CD4-positive, alpha-beta memory T cell (primary cell): ENCODE measurements at regions not wholly inside any gene's neighbourhood (a gene's known extent, or its start where the extent isn't known, plus 50 kb on each side); places are given as distances from the start of the nearest gene placed in this dataset.

Experiments
- CTCF ChIA-PET: fragments of 350-600 bp; sonication (Branson Sonifier 250); formaldehyde crosslinking; loops from one replicate; lab custom pipeline; 2021; ENCODE audit warnings: inconsistent platforms; ENCODE audit not compliant: partially characterized antibody; lab: Charles Lee
- POLR2A ChIA-PET: fragments of 350-600 bp; sonication (Branson Sonifier 250); formaldehyde crosslinking; loops from one replicate; lab custom pipeline; 2021; ENCODE audit not compliant: partially characterized antibody; lab: Charles Lee
- DNase-seq, 5 donors: peaks; one replicate each; pipeline versions ENCODE4 v3.0.0 to v3.0.0-alpha.2; 2020 to 2022; ENCODE audit warnings: mixed read lengths in 1 of 5
- H3K27ac ChIP-seq: one replicate; pipeline ENCODE4 v1.7.0; 2013; ENCODE audit warnings: low read depth, low read length
- H3K27me3 ChIP-seq: 2 replicates; pipeline ENCODE4 v1.7.0; 2013; ENCODE audit warnings: mild to moderate bottlenecking, low read length, moderate library complexity; ENCODE audit not compliant: insufficient read depth
- H3K36me3 ChIP-seq: 2 replicates; pipeline ENCODE4 v1.7.0; 2013; ENCODE audit warnings: mild to moderate bottlenecking, low read length, moderate library complexity; ENCODE audit not compliant: insufficient read depth
- H3K4me1 ChIP-seq: 2 replicates; pipeline ENCODE4 v1.7.0; 2013; ENCODE audit warnings: mild to moderate bottlenecking, low read length, moderate library complexity; ENCODE audit not compliant: insufficient read depth
- H3K4me3 ChIP-seq, 2 donors: one replicate each; pipeline ENCODE4 v1.7.0; 2013; ENCODE audit warnings: low read length in 2 of 2, mild to moderate bottlenecking in 1 of 2
- H3K9me3 ChIP-seq, 2 donors: one replicate each; pipeline ENCODE4 v1.7.0; 2013; ENCODE audit warnings: low read length in 2 of 2, control low read depth in 1 of 2; ENCODE audit not compliant: control insufficient read depth in 1 of 2
- H3K27ac Mint-ChIP-seq, 7 donors: one replicate each; pipeline ENCODE4 v1.8.0; 2020 to 2021; ENCODE audit warnings: mixed read lengths in 7 of 7, mild to moderate bottlenecking in 6 of 7, inconsistent platforms in 3 of 7, moderate library complexity in 3 of 7
- H3K27me3 Mint-ChIP-seq, 2 donors: one replicate each; pipeline ENCODE4 v1.8.0; 2020 to 2021; ENCODE audit warnings: mixed read lengths in 2 of 2
- H3K36me3 Mint-ChIP-seq, 2 donors: one replicate each; pipeline ENCODE4 v1.8.0; 2020 to 2021; ENCODE audit warnings: mixed read lengths in 2 of 2, inconsistent platforms in 1 of 2, mild to moderate bottlenecking in 1 of 2
- H3K4me1 Mint-ChIP-seq, 4 donors: one replicate each; pipeline ENCODE4 v1.8.0; 2020 to 2021; ENCODE audit warnings: mixed read lengths in 4 of 4, mild to moderate bottlenecking in 1 of 4
- H3K4me3 Mint-ChIP-seq, 8 donors: one replicate each; pipeline ENCODE4 v1.8.0; 2020 to 2021; ENCODE audit warnings: mixed read lengths in 8 of 8, mild to moderate bottlenecking in 7 of 8, moderate library complexity in 6 of 8, inconsistent platforms in 3 of 8
- H3K9me3 Mint-ChIP-seq, 8 donors: one replicate each; pipeline ENCODE4 v1.8.0; 2020 to 2021; ENCODE audit warnings: mixed read lengths in 8 of 8, mild to moderate bottlenecking in 5 of 8, inconsistent platforms in 3 of 8, moderate library complexity in 1 of 8
- intact Hi-C: fragments of 100-400 bp; cut with micrococcal nuclease; formaldehyde crosslinking; loops from one replicate; pipeline ENCODE4 v1.15.1; 2023

GRCh38 chr7:31418928-31419327 is 78.4 kb upstream of the NEUROD6 start:
- no peaks in the 10 kb centered on the region for H3K4me1 Mint-ChIP-seq
- no peaks in the 10 kb centered on the region for H3K36me3 Mint-ChIP-seq
- no peak overlapping the region for H3K27ac Mint-ChIP-seq
- ChIA-PET CTCF (no interaction called here), POLR2A (no interaction called here)
- Histone ChIP-seq H3K4me3 (no peak overlapping the region), H3K4me1 (no peaks in the 10 kb centered on the region), H3K36me3 (no peaks in the 10 kb centered on the region), H3K27ac (no peak overlapping the region), H3K27me3 (no peaks in the 10 kb centered on the region), H3K9me3 (no peaks in the 10 kb centered on the region)
- H3K9me3 Mint-ChIP-seq, result peaks cover 0 to 6% (median 0%) of the 10 kb centered on the region in 8 donors
- intact Hi-C loops, result no loop called here
- no peak for DNase-seq
- no peak overlapping the region for H3K4me3 Mint-ChIP-seq
- H3K27me3 Mint-ChIP-seq, result no peaks in the 10 kb centered on the region

- ChIA-PET POLR2A (no interaction called here), CTCF (interaction anchor here (1.1 kb wide), 1 partner anchor 10 kb away, joined by 3 read pairs; no protein-coding TSS in a partner anchor)
- Mint-ChIP-seq H3K9me3 (peaks cover 0 to 5% (median 0%) of the 10 kb centered on the region in 8 donors), H3K27me3 (no peaks in the 10 kb centered on the region), H3K27ac (no peak overlapping the region), H3K36me3 (no peaks in the 10 kb centered on the region), H3K4me3 (no peak overlapping the region), H3K4me1 (no peaks in the 10 kb centered on the region)
- Histone ChIP-seq H3K27ac (no peak overlapping the region), H3K27me3 (no peaks in the 10 kb centered on the region), H3K4me3 (no peak overlapping the region), H3K36me3 (no peaks in the 10 kb centered on the region), H3K9me3 (no peaks in the 10 kb centered on the region), H3K4me1 (no peaks in the 10 kb centered on the region)
- no peak for DNase-seq
- intact Hi-C loops, result no loop called here
Measured at GRCh38 chr7:31419505-31420055, 79.1 kb upstream of the NEUROD6 start.

GRCh38 chr7:31420948-31421347 is 80.4 kb upstream of the NEUROD6 start:
- H3K27me3 Mint-ChIP-seq, result no peaks in the 10 kb centered on the region

GRCh38 chr7:31421607-31422006 is 81.1 kb upstream of the NEUROD6 start:
- H3K4me3 Mint-ChIP-seq, result no peak overlapping the region
- no peak for DNase-seq
- intact Hi-C loops, result no loop called here
- H3K36me3 Mint-ChIP-seq, result no peaks in the 10 kb centered on the region
- no peaks in the 10 kb centered on the region for H3K36me3 ChIP-seq
- no peak overlapping the region for H3K4me3 ChIP-seq
- no peaks in the 10 kb centered on the region for H3K4me1 Mint-ChIP-seq
- H3K9me3 Mint-ChIP-seq, result peaks cover 0 to 2% (median 0%) of the 10 kb centered on the region in 8 donors
- ChIA-PET CTCF (no interaction called here), POLR2A (no interaction called here)
- no peak overlapping the region for H3K27ac Mint-ChIP-seq
- no peaks in the 10 kb centered on the region for H3K4me1 ChIP-seq
- H3K27me3 ChIP-seq, result no peaks in the 10 kb centered on the region
- H3K27me3 Mint-ChIP-seq, result no peaks in the 10 kb centered on the region
- H3K27ac ChIP-seq, result no peak overlapping the region
- no peaks in the 10 kb centered on the region for H3K9me3 ChIP-seq

More at GRCh38 chr7:31420948-31421347, 80.4 kb upstream of the NEUROD6 start:
- intact Hi-C loops, result no loop called here
- Histone ChIP-seq H3K36me3 (no peaks in the 10 kb centered on the region), H3K4me1 (no peaks in the 10 kb centered on the region), H3K27me3 (no peaks in the 10 kb centered on the region), H3K9me3 (no peaks in the 10 kb centered on the region), H3K4me3 (no peak overlapping the region), H3K27ac (no peak overlapping the region)
- CTCF ChIA-PET, result interaction anchor here (1.1 kb wide), 1 partner anchor 8 kb away, joined by 3 read pairs; no protein-coding TSS in a partner anchor
- Mint-ChIP-seq H3K9me3 (peaks cover 0 to 4% (median 0%) of the 10 kb centered on the region in 8 donors), H3K36me3 (no peaks in the 10 kb centered on the region), H3K4me1 (no peaks in the 10 kb centered on the region), H3K4me3 (no peak overlapping the region), H3K27ac (peak overlapping the region in 1 of 7 donors; percentile 31)
- POLR2A ChIA-PET, result no interaction called here
- DNase-seq, result no peak

GRCh38 chr7:31423994-31424393 is 83.5 kb upstream of the NEUROD6 start:
- H3K36me3 Mint-ChIP-seq, result no peaks in the 10 kb centered on the region
- H3K27ac Mint-ChIP-seq, result no peak overlapping the region
- Histone ChIP-seq H3K4me3 (no peak overlapping the region), H3K9me3 (no peaks in the 10 kb centered on the region), H3K36me3 (no peaks in the 10 kb centered on the region), H3K27ac (no peak overlapping the region), H3K27me3 (no peaks in the 10 kb centered on the region), H3K4me1 (no peaks in the 10 kb centered on the region)
- intact Hi-C loops, result no loop called here
- H3K4me1 Mint-ChIP-seq, result no peaks in the 10 kb centered on the region
- POLR2A ChIA-PET, result no interaction called here
- no peak for DNase-seq
- H3K9me3 Mint-ChIP-seq, result peaks cover 0 to 2% (median 0%) of the 10 kb centered on the region in 8 donors
- no peak overlapping the region for H3K4me3 Mint-ChIP-seq
- no peaks in the 10 kb centered on the region for H3K27me3 Mint-ChIP-seq
- CTCF ChIA-PET, result no interaction called here

- ChIA-PET CTCF (no interaction called here), POLR2A (no interaction called here)
- intact Hi-C loops, result no loop called here
- H3K4me1 ChIP-seq, result no peaks in the 10 kb centered on the region
- Mint-ChIP-seq H3K27me3 (peaks cover 0 to 2% of the 10 kb centered on the region in 2 donors), H3K27ac (no peak overlapping the region), H3K4me1 (no peaks in the 10 kb centered on the region), H3K9me3 (peaks cover 0 to 7% (median 3%) of the 10 kb centered on the region in 8 donors), H3K36me3 (no peaks in the 10 kb centered on the region), H3K4me3 (no peak overlapping the region)
- H3K36me3 ChIP-seq, result no peaks in the 10 kb centered on the region
- no peak for DNase-seq
- H3K9me3 ChIP-seq, result no peaks in the 10 kb centered on the region
- no peak overlapping the region for H3K27ac ChIP-seq
- no peak overlapping the region for H3K4me3 ChIP-seq
- H3K27me3 ChIP-seq, result no peaks in the 10 kb centered on the region
Measured at GRCh38 chr7:31432176-31432575, 81.7 kb upstream of the ITPRID1 start.

- CTCF ChIA-PET, result interaction anchor here (0.8 kb wide), 1 partner anchor 12 kb away, joined by 5 read pairs; no protein-coding TSS in a partner anchor
- intact Hi-C loops, result no loop called here
- H3K36me3 ChIP-seq, result no peaks in the 10 kb centered on the region
- POLR2A ChIA-PET, result no interaction called here
- peaks cover 0 to 7% (median 3%) of the 10 kb centered on the region in 8 donors for H3K9me3 Mint-ChIP-seq
- DNase-seq, result no peak
- H3K27ac ChIP-seq, result no peak overlapping the region
- H3K4me1 Mint-ChIP-seq, result no peaks in the 10 kb centered on the region
- no peaks in the 10 kb centered on the region for H3K36me3 Mint-ChIP-seq
- no peak overlapping the region for H3K27ac Mint-ChIP-seq
- no peaks in the 10 kb centered on the region for H3K9me3 ChIP-seq
- H3K27me3 ChIP-seq, result no peaks in the 10 kb centered on the region
- no peaks in the 10 kb centered on the region for H3K4me1 ChIP-seq
- peaks cover 0 to 2% of the 10 kb centered on the region in 2 donors for H3K27me3 Mint-ChIP-seq
- no peak overlapping the region for H3K4me3 ChIP-seq
- H3K4me3 Mint-ChIP-seq, result no peak overlapping the region
Measured at GRCh38 chr7:31432836-31433340, 81.0 kb upstream of the ITPRID1 start.
